IMR-90 (cell line): ENCODE measurements at regions not wholly inside any gene's neighbourhood (a gene's known extent, or its start where the extent isn't known, plus 50 kb on each side); places are given as distances from the start of the nearest gene placed in this dataset.

Source experiments
- CEBPB ChIP-seq: IDR thresholded peaks from 2 replicates; pipeline ENCODE4 v1.6.1; 2012; ENCODE audit warnings: low read depth, low read length, improper control_type of control experiment
- POLR2A ChIP-seq: IDR thresholded peaks from 2 replicates; pipeline ENCODE4 v1.6.1; 2012; ENCODE audit warnings: mild to moderate bottlenecking, low read depth, low read length
- RAD21 ChIP-seq: IDR thresholded peaks from 2 replicates; pipeline ENCODE4 v1.6.1; 2012; ENCODE audit warnings: low read length, improper control_type of control experiment
- TF ChIP-seq, protein P1 (sequence below): conservative IDR thresholded peaks from 2 replicates; pipeline ENCODE4 v1.5.1; 2012; ENCODE audit warnings: mild to moderate bottlenecking, low read depth, low read length, improper control_type of control experiment

DNA sequence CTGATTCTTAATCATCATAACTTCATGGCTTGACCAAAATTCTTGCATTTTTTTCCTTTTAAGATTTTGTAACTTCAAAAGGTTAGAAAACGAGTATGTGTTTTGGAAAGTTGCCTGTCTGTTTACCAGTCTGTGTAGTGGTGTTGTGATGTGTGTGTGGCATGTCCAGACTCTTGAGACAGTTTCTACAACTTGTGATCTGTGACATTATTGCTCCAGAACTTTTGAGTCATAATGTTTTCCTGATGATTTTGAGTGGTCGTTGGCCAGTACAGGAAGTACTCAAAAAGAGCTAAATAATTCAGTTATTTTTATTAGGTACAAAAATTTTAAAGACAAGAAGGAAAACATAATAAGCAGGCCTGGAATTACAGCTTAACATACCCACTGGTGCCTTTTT is 229.0 kb upstream of the C2CD4B start:
- TF ChIP-seq, protein P1, sequence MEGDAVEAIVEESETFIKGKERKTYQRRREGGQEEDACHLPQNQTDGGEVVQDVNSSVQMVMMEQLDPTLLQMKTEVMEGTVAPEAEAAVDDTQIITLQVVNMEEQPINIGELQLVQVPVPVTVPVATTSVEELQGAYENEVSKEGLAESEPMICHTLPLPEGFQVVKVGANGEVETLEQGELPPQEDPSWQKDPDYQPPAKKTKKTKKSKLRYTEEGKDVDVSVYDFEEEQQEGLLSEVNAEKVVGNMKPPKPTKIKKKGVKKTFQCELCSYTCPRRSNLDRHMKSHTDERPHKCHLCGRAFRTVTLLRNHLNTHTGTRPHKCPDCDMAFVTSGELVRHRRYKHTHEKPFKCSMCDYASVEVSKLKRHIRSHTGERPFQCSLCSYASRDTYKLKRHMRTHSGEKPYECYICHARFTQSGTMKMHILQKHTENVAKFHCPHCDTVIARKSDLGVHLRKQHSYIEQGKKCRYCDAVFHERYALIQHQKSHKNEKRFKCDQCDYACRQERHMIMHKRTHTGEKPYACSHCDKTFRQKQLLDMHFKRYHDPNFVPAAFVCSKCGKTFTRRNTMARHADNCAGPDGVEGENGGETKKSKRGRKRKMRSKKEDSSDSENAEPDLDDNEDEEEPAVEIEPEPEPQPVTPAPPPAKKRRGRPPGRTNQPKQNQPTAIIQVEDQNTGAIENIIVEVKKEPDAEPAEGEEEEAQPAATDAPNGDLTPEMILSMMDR: no peak
- no peak; the same call in 1 of the 2 replicates for TF ChIP-seq CEBPB
- no peak for TF ChIP-seq POLR2A
- no peak for TF ChIP-seq RAD21
